ENCODE measurements at regions not wholly inside any gene's neighbourhood (a gene's known extent, or its start where the extent isn't known, plus 50 kb on each side); places are given as distances from the start of the nearest gene placed in this dataset.

- DNase-seq: peak; percentile 37 to 46
- Histone ChIP-seq H3K4me3 (no peak overlapping the region), H3K27ac (peak overlapping the region; percentile 79 to 92 (median 90)), H3K9me3 (no peaks in the 10 kb centered on the region), H3K4me1 (peaks cover 52 to 54% of the 10 kb centered on the region in 2 donors), H3K27me3 (no peaks in the 10 kb centered on the region), H3K36me3 (no peaks in the 10 kb centered on the region)
- TF ChIP-seq POLR2A (IDR thresholded peaks at IDR 0.05): no peak
- TF ChIP-seq, protein P1, sequence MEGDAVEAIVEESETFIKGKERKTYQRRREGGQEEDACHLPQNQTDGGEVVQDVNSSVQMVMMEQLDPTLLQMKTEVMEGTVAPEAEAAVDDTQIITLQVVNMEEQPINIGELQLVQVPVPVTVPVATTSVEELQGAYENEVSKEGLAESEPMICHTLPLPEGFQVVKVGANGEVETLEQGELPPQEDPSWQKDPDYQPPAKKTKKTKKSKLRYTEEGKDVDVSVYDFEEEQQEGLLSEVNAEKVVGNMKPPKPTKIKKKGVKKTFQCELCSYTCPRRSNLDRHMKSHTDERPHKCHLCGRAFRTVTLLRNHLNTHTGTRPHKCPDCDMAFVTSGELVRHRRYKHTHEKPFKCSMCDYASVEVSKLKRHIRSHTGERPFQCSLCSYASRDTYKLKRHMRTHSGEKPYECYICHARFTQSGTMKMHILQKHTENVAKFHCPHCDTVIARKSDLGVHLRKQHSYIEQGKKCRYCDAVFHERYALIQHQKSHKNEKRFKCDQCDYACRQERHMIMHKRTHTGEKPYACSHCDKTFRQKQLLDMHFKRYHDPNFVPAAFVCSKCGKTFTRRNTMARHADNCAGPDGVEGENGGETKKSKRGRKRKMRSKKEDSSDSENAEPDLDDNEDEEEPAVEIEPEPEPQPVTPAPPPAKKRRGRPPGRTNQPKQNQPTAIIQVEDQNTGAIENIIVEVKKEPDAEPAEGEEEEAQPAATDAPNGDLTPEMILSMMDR (IDR thresholded peaks at IDR 0.05 in 4 of 5, conservative IDR thresholded peaks at IDR 0.05 in 1 of 5): no peak
- peak; percentile 72 to 90 for ATAC-seq
- intact Hi-C loops (cut with DNase I; ENCODE audit: low total_unique reads): loop anchor here (5.0 to 10.0 kb wide), 3 partner anchors 96 to 539 kb away; partner anchors contain the start of gene RBMS3
- in situ Hi-C loops (cut with MboI; ENCODE audit: low sequenced_read_pairs in 4 of 4): no loop called here
These were observed 397.4 kb upstream of the AZI2 start for GRCh38 chr3:28745916-28746617.

DNA sequence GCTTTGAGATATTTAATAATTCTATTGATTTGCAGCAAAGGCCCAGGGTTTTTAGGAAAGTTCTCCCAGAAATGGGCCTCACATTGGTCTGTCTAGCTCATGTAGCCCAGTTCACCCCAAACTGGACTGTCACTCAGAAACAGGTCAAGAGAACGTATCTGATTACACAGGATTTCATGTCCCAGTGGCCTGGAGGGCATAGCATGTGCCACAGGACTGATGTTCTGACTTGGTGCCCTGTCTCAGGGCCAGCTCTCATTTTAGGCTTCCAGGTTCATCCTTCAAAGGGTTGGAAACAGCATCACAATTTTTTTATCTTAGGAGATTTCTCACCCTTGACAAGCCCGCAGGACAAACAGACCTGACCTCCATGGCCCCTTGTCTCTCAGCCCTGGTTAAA, 398.4 kb upstream of the AZI2 start:
- Histone ChIP-seq H3K36me3 (no peaks in the 10 kb centered on the region), H3K4me3 (no peak overlapping the region), H3K9me3 (no peaks in the 10 kb centered on the region), H3K4me1 (peaks cover 52 to 54% of the 10 kb centered on the region in 2 donors), H3K27ac (peak overlapping the region; percentile 79 to 92 (median 90)), H3K27me3 (no peaks in the 10 kb centered on the region)
- intact Hi-C loops (cut with DNase I; ENCODE audit: low total_unique reads): loop anchor here (5.0 to 10.0 kb wide), 3 partner anchors 95 to 538 kb away; partner anchors contain the start of gene RBMS3
- in situ Hi-C loops (cut with MboI; ENCODE audit: low sequenced_read_pairs in 4 of 4): no loop called here
- DNase-seq (peak; percentile 50 to 67), ATAC-seq (peak; percentile 71 to 77)
- TF ChIP-seq, protein P1 (IDR thresholded peaks at IDR 0.05 in 4 of 5, conservative IDR thresholded peaks at IDR 0.05 in 1 of 5): no peak
- no peak for TF ChIP-seq POLR2A (IDR thresholded peaks at IDR 0.05)

DNA sequence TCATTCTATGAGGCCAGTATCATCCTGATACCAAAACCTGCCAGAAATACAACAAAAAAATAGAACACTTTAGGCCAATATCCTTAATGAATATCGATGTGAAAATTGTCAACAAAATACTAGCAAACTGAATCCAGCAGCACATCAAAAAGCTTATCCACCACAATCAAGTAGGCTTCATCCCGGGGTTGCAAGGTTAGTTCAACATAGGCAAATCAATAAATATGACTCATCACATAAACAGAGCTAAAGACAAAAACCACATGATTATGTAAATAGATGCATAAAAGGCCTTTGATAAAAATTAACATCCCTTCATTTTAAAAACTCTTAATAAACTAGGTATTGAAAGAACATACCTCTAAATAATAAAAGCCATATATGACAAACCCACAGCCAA, 403.2 kb upstream of the AZI2 start:
- ATAC-seq (no peak), DNase-seq (no peak)
- Histone ChIP-seq H3K36me3 (no peaks in the 10 kb centered on the region), H3K27ac (no peak overlapping the region), H3K4me1 (peaks cover 7 to 11% of the 10 kb centered on the region in 2 donors), H3K9me3 (no peaks in the 10 kb centered on the region), H3K4me3 (no peak overlapping the region), H3K27me3 (no peaks in the 10 kb centered on the region)
- no peak for TF ChIP-seq POLR2A (IDR thresholded peaks at IDR 0.05)
- TF ChIP-seq, protein P1 (IDR thresholded peaks at IDR 0.05 in 4 of 5, conservative IDR thresholded peaks at IDR 0.05 in 1 of 5): no peak
- intact Hi-C loops (cut with DNase I; ENCODE audit: low total_unique reads) (no loop called here), in situ Hi-C loops (cut with MboI; ENCODE audit: low sequenced_read_pairs in 4 of 4) (no loop called here)

- intact Hi-C loops (cut with DNase I; ENCODE audit: low total_unique reads): no loop called here
These were observed 403.7 kb upstream of the AZI2 start for GRCh38 chr3:28752290-28752689.

More at GRCh38 chr3:28752290-28752689, 403.7 kb upstream of the AZI2 start:
- Histone ChIP-seq H3K27me3 (no peaks in the 10 kb centered on the region), H3K36me3 (no peaks in the 10 kb centered on the region), H3K27ac (no peak overlapping the region), H3K9me3 (no peaks in the 10 kb centered on the region), H3K4me1 (peaks cover 6 to 8% of the 10 kb centered on the region in 2 donors), H3K4me3 (no peak overlapping the region)
- DNase-seq (no peak), ATAC-seq (no peak)
- in situ Hi-C loops (cut with MboI; ENCODE audit: low sequenced_read_pairs in 4 of 4): no loop called here
- TF ChIP-seq, protein P1 (IDR thresholded peaks at IDR 0.05 in 4 of 5, conservative IDR thresholded peaks at IDR 0.05 in 1 of 5): no peak
- TF ChIP-seq POLR2A (IDR thresholded peaks at IDR 0.05): no peak

All from gastrocnemius medialis (tissue), 4 donors.